GM21717 (cell line): ENCODE measurements at regions not wholly inside any gene's neighbourhood (a gene's known extent, or its start where the extent isn't known, plus 50 kb on each side); places are given as distances from the start of the nearest gene placed in this dataset.
"Not testable (repeated sequence)": the region's sequence is repeated elsewhere in the genome, so short reads cannot be mapped to it uniquely, and the experiment has no call there.

Source experiments
- ATAC-seq: cut with Tn5 transposase; IDR thresholded peaks from one replicate; pipeline ENCODE4 v1.9.1; 2021; ENCODE audit warnings: mild to moderate bottlenecking, moderate library complexity; ENCODE audit not compliant: unreplicated experiment

GRCh38 chr16:86948046-86948445 lies 369.1 kb downstream of the C16orf95 start:
- no peak for ATAC-seq

GRCh38 chr16:86949116-86949515 lies 368.1 kb downstream of the C16orf95 start:
- ATAC-seq = no peak

- no peak for ATAC-seq
Observed at GRCh38 chr16:86949630-86950029, 367.6 kb downstream of the C16orf95 start.

GRCh38 chr16:86951041-86951822 lies 366.0 kb downstream of the C16orf95 start:
- no peak for ATAC-seq

- no peak for ATAC-seq
Observed at GRCh38 chr16:86951831-86952598, 365.2 kb downstream of the C16orf95 start.

- ATAC-seq = no peak
Observed at GRCh38 chr16:86952769-86953168, 364.4 kb downstream of the C16orf95 start.

GRCh38 chr16:86953631-86954391 lies 363.4 kb downstream of the C16orf95 start:
- no peak for ATAC-seq

GRCh38 chr16:86955136-86955855 lies 361.9 kb downstream of the C16orf95 start:
- no peak for ATAC-seq

GRCh38 chr16:86956437-86956836 lies 360.8 kb downstream of the C16orf95 start:
- ATAC-seq = no peak

GRCh38 chr16:86957662-86958198 lies 359.5 kb downstream of the C16orf95 start:
- not testable (repeated sequence) for ATAC-seq

GRCh38 chr16:86958423-86958822 lies 358.8 kb downstream of the C16orf95 start:
- no peak for ATAC-seq

- no peak for ATAC-seq
Observed at GRCh38 chr16:86959091-86959651, 358.0 kb downstream of the C16orf95 start.

GRCh38 chr16:86959729-86960128 lies 357.5 kb downstream of the C16orf95 start:
- ATAC-seq = no peak

GRCh38 chr16:86960266-86960665 lies 356.9 kb downstream of the C16orf95 start:
- no peak for ATAC-seq

- ATAC-seq = no peak
Observed at GRCh38 chr16:86961171-86961601, 356.0 kb downstream of the C16orf95 start.

- ATAC-seq = no peak
Observed at GRCh38 chr16:86962259-86962658, 354.9 kb downstream of the C16orf95 start.

GRCh38 chr16:86962913-86963312 lies 354.3 kb downstream of the C16orf95 start:
- ATAC-seq = no peak

GRCh38 chr16:86963600-86964575 lies 353.3 kb downstream of the C16orf95 start:
- ATAC-seq = no peak

- no peak for ATAC-seq
Observed at GRCh38 chr16:86964796-86965241, 352.4 kb downstream of the C16orf95 start.
